Left lung (tissue), 4 donors: ENCODE measurements at regions not wholly inside any gene's neighbourhood (a gene's known extent, or its start where the extent isn't known, plus 50 kb on each side); places are given as distances from the start of the nearest gene placed in this dataset.

Experiments used
- ATAC-seq: fragments of 200-7000 bp; cut with Tn5 transposase; one replicate; pipeline ENCODE4 v1.9.1; 2020; ENCODE audit warnings: moderate library complexity
- DNase-seq, 4 donors: peaks; one replicate each; pipeline ENCODE4 v3.0.0-alpha.2; 2013 to 2020
- H3K27ac ChIP-seq, 2 donors: fragments of 200-600 bp; sonication (generic) in 1 of 2; one replicate each; pipeline versions ENCODE4 v1.5.0 to v1.8.0; 2020 to 2021
- H3K27me3 ChIP-seq, 2 donors: fragments of 200-600 bp; sonication (generic) in 1 of 2; one replicate each; pipeline versions ENCODE4 v1.5.0 to v1.8.0; 2020 to 2021
- H3K36me3 ChIP-seq, 2 donors: fragments of 200-600 bp; sonication (generic) in 1 of 2; one replicate each; pipeline versions ENCODE4 v1.5.0 to v1.8.0; 2020 to 2021
- H3K4me1 ChIP-seq, 2 donors: fragments of 200-600 bp; one replicate each; pipeline ENCODE4 v1.8.0; 2021
- H3K4me3 ChIP-seq, 2 donors: fragments of 200-600 bp; sonication (generic) in 1 of 2; one replicate each; pipeline versions ENCODE4 v1.5.0 to v1.8.0; 2020 to 2021; ENCODE audit warnings: mild to moderate bottlenecking in 1 of 2
- H3K9me3 ChIP-seq, 2 donors: fragments of 200-600 bp; sonication (generic) in 1 of 2; one replicate each; pipeline versions ENCODE4 v1.5.0 to v1.8.0; 2020 to 2021
- intact Hi-C, 2 donors: fragments of 100-400 bp; cut with DNase I; formaldehyde crosslinking; loops; one replicate each; pipeline versions ENCODE4 v1.11.2 to v1.14.2; 2022
- microRNA-seq, 2 donors: library from miRNA; unstranded; fragments of <30 nt; microRNA quantifications; one replicate each; pipeline ENCODE4, GENCODE V29; 2019
- TF ChIP-seq, protein P1 (sequence below), 2 donors: fragments of 200-600 bp; sonication (generic) in 1 of 2; IDR thresholded peaks; one replicate each; pipeline versions ENCODE4 v1.5.0 to v1.8.0; 2021; ENCODE audit warnings: antibody characterized with exemption in 2 of 2
- donor health status: DM: no; HTN: yes; CAD: no.
- donor health status: DM: no; HTN: no; CAD: no.

- peaks cover 5 to 57% of the 10 kb centered on the region in 2 donors for H3K4me1 ChIP-seq
- no peak for ATAC-seq
- peaks cover 0 to 77% of the 10 kb centered on the region in 2 donors for H3K36me3 ChIP-seq
- H3K27ac ChIP-seq, result peak overlapping the region in 1 of 2 donors; percentile 2
- intact Hi-C loops, result no loop called here
- H3K27me3 ChIP-seq, result no peaks in the 10 kb centered on the region
- no peak overlapping the region for H3K4me3 ChIP-seq
- H3K9me3 ChIP-seq, result no peaks in the 10 kb centered on the region
- DNase-seq, result peak in 1 of 4 donors; percentile 23
- TF ChIP-seq, protein P1, sequence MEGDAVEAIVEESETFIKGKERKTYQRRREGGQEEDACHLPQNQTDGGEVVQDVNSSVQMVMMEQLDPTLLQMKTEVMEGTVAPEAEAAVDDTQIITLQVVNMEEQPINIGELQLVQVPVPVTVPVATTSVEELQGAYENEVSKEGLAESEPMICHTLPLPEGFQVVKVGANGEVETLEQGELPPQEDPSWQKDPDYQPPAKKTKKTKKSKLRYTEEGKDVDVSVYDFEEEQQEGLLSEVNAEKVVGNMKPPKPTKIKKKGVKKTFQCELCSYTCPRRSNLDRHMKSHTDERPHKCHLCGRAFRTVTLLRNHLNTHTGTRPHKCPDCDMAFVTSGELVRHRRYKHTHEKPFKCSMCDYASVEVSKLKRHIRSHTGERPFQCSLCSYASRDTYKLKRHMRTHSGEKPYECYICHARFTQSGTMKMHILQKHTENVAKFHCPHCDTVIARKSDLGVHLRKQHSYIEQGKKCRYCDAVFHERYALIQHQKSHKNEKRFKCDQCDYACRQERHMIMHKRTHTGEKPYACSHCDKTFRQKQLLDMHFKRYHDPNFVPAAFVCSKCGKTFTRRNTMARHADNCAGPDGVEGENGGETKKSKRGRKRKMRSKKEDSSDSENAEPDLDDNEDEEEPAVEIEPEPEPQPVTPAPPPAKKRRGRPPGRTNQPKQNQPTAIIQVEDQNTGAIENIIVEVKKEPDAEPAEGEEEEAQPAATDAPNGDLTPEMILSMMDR (IDR thresholded peaks at IDR 0.05), result no peak
Measured at GRCh38 chr22:46099740-46100139, 50.6 kb upstream of the PPARA start.

DNA sequence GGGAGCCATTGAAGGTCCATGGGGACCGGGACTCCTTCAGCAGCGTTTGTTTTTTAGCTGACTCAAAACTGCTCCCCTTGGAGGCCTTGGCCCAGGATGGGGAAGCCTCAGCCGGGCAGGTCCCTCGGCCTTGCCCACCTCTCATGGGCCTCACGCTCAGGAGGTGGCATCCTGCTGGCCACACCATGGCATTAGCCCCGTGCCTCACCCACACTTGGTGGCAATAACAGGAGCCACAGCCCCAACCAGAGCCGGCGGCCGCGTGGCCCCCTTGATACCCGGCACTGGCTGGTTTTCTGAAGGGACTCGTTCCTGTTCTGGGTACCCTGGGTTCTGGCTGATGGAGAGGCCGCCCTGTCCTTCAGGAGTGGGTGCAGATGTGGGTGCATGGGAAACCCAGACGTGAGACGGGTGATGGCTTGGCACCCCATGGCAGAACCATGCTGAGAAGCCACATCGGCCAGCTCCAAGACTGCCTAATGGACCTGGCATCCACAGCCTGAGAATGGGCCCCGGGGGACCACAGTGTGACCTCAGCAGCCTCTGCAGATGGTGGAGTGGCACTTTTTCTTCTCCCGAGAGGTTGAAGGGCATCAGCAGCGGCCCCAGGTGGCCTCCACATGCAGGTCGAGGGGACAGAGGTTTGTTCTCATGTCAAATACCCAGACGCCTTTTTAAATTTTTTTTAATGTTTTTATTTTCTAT lies 49.8 kb upstream of the PPARA start:
- Histone ChIP-seq H3K9me3 (no peaks in the 10 kb centered on the region), H3K36me3 (peaks cover 0 to 86% of the 10 kb centered on the region in 2 donors), H3K4me3 (no peak overlapping the region), H3K27ac (peak overlapping the region in 1 of 2 donors; percentile 2), H3K27me3 (no peaks in the 10 kb centered on the region), H3K4me1 (peaks cover 13 to 61% of the 10 kb centered on the region in 2 donors)
- DNase-seq, result no peak
- no peak for ATAC-seq
- intact Hi-C loops, result no loop called here
- TF ChIP-seq, protein P1 (IDR thresholded peaks at IDR 0.05), result no peak

Small RNA genes lying in the stretch of these regions (microRNA-seq; reads per million reads assigned to microRNA genes)
- 4.0 to 8.6 reads per million in 2 donors for gene MIR3619
